Muscle of back (tissue), 3 donors: ENCODE measurements at regions not wholly inside any gene's neighbourhood (a gene's known extent, or its start where the extent isn't known, plus 50 kb on each side); places are given as distances from the start of the nearest gene placed in this dataset.

Experiments
- DNase-seq, 3 donors: peaks; one replicate each; pipeline versions ENCODE4 v3.0.0 to v3.0.0-alpha.2; 2013

DNA sequence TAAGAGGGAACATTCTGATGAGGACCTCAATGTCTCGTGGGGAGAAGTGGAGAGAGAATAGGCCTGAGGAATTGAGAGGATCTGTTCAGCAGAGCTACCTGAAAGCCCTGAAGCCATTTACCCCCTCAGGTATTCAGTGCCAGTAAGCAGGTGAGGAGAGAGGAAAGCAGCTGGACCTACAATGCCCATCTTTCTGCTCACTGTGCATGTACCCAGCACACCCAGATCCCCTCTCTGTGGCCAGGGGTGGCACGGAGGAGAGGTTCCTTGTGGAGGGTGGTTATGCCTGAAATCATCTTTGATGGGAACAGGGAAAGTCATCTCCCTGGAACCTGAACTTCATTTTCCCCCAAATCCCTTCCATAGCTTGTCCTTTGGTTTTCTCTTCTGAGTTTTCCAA, 277.8 kb upstream of the B3GAT1 start:
- no peak for DNase-seq

DNA sequence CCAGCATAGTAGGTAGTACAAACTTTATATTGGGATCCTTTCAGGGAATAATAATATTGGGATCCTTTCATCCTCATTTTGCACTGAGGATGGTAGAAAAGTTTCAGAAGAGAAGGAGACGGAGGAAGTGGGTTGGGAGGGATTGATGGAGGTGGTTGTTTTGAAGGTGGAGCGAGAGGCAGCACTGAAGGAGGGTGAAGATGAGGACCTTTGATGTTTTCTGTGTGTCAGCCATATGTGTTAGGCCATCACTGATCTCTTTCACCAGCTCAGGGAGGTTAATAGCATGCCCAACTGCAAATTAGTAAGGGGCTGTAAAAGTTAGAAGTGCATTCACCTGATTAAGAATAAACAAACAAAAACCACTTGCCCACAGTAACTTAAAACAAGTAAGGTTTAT, 275.5 kb upstream of the B3GAT1 start:
- no peak for DNase-seq

DNA sequence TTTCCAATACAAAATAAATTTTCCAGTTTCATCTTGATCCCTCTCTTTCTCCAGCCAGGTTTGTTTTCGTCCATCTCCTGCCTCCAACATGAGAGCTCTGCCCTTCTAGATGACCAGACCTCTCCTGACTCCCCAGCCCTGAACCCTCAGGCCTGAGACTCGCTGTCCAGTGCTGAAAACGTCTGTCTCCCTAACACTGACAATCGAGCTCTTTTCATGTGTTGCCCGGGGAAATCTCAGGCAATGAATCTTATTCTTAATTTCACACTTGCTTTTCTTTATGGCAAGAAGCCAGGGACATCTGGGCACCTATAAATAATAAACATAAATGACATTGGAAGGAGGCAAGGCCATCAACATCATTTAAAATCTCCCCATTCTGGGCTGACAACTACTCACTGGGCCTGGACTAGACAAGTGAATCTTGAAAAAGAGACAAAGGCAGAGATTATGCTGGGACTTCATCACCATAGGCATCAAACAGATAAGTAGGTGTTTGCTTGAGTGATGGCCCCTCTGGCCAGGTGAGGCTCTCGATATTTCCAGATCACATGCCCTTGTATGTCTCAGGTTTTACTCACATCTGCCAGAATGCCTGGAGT, 274.5 kb upstream of the B3GAT1 start:
- DNase-seq = peak in 2 of 3 donors; percentile 7 to 42

DNA sequence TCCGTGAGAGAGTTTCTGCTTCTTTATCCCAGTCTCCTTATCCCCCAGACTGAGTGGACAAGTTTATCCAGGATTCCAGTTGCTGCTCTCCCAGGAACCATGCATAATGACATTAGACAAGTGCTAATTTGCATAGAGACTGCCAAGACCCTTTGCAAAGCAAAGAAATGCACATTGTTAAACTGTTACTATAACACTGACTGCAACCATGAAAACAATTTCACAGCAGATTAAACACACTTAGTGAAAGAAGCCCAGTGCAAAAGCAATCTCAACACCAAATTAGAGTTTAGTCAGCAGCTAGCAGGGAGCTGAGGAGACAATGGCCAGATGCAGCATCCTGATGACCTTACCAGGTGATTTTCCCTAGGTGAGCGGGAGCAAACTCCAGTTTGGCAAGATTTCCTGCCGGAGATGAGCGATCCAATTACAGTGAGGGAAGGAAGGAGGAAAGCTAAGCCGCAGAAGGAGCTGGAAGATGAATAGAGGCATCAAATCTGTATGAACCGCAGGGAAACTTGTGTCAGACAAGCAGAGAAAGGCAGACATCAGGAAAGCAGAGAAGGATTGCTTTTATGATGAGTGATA, 273.8 kb upstream of the B3GAT1 start:
- DNase-seq = peak in 1 of 3 donors; percentile 21

DNA sequence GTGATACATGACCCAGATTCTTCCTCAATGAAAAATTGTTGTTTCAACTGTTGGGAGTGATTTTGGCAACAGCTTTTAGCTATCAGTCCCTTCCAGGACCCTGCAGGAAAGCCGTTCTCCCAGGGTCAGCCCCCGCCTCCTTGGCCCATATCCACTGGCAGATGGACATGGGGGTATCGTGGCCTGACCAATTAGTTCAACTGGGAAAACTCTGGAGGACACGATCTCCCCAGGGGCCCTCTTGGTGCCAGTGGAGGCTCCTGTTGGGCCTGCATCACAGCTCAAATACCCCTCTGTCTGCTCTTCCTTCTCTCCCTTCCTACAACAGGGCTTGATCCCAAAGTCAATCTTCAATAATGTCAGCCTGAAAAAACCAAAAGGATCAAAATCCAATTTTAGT, 272.5 kb upstream of the B3GAT1 start:
- DNase-seq = no peak

DNA sequence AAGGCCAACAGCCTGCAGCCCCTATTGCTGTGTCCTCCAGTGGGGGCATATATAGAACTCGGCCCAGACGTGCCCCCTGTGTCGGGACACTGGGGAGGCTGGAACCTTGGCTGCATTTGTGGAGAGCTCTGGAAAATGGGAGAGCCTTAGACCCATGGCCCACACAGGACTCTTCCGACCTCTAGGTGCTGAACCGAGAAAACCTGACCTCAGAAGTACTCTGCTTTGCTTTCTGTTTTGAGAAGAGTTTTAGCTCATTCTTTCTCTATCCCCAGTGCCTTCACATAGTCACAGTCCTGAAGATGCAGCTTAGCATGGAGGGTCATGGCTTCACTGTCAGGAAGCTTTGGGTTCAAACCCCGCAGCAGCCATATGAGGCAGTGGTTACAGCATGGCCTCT, 271.8 kb upstream of the B3GAT1 start:
- no peak for DNase-seq

DNA sequence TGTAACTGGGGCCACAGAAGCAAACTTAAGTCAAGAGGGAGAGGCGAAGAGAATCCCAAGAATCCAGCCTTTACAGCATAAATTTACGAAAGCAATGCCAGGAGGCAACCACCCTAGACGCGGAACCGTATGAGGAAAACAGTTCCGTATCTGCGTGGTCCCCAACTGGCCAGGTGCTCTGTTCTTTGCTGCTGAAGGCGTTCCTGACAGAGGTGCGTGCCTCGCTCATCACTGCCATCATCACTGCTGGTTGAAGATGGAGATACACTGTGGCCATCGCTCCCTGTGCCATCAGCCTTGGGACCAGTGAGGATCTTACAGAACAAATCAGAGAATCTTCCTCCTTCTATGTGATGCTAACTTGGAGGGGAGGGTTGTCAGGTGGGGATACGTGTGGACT, 270.5 kb upstream of the B3GAT1 start:
- DNase-seq = no peak

DNA sequence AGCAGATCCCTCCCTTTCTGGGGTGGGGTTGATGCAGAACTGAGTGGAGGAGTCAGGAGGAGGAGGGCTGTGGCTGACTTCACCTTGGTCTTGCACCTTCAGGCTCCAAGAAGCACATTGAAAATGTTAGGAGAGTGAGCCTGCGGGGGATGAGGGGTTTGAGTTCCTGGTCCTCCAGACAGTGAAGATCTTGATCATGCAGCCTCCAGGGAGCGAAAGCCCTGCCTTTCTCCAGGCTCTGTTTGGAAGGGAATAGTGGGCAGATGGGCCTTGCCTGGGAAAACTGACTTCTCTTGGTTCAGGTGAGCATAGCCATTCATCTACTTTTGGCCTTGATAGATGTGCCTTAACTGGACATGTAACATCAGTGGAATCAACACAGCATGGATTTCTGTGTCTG, 267.6 kb upstream of the B3GAT1 start:
- no peak for DNase-seq

DNA sequence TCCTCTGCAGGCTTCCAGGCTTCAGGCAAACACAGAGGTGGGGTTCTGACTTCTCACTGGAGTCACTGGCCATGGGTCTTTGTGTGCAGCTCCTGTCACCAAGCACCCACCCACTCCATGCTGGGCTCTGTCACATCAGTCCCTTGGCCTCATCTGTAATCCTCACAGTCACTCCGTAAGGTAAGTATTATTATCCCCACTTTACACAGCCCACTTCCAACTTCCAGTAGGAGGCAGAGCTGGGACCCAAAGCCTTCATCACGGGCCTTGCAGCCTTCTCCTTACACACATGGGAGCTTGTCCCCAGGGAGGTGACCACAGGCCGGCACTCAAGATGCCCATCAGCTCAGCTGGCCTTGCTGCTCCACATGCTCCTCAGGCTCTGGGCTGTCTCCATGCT, 266.7 kb upstream of the B3GAT1 start:
- no peak for DNase-seq

DNA sequence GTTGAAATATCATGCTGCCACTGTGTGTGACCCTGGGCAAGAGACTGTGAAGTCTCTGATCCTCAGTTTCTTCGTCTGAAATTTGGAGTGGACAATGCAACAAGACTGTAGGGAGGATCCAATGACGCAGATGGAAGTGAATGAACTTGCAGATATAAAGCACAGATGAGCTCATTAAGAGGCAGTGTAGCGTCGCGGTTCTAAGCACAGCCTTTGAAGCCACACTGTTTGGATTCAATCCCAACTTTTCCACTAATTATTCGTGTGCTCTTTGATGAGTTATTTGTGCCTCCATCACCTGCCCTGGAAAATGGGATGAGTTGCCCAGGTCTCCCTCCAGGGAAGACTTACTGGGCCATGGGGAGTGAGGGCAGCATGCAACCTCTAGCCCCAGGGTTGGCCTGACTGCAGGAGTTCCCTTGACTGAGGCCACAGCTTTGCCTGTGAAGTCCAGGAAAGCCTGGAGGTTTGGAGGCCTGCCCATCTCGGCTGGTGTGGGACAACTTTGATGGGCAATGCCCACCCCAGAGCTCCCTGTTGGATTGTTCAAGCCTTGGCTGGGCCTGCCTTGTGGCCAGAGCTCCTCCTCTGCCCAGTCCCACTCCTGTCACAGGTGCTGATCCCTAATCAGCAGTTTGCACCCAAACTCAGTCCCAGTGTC, 266.0 kb upstream of the B3GAT1 start:
- no peak for DNase-seq

DNA sequence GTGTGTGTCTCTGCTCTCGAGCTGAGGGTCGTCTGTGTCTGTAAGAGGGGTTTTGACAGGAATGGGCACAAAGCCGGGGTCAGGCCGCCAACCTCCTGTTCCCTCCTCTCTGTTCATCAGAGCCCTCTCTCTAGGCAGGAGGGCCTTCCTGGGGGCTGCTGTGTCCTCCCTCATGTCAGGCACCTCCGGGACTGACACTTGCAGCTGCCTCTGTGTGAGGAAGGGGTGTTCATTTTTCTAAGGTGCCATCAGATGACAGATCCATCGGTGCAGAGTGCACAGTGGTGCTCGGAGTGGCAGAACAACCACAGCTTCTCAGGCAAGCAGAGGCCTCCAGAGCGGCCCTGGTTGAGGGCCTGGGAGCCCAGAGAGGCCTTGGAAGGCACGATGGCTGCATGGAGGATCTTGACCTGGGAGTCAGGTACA, 265.4 kb upstream of the B3GAT1 start:
- no peak for DNase-seq

DNA sequence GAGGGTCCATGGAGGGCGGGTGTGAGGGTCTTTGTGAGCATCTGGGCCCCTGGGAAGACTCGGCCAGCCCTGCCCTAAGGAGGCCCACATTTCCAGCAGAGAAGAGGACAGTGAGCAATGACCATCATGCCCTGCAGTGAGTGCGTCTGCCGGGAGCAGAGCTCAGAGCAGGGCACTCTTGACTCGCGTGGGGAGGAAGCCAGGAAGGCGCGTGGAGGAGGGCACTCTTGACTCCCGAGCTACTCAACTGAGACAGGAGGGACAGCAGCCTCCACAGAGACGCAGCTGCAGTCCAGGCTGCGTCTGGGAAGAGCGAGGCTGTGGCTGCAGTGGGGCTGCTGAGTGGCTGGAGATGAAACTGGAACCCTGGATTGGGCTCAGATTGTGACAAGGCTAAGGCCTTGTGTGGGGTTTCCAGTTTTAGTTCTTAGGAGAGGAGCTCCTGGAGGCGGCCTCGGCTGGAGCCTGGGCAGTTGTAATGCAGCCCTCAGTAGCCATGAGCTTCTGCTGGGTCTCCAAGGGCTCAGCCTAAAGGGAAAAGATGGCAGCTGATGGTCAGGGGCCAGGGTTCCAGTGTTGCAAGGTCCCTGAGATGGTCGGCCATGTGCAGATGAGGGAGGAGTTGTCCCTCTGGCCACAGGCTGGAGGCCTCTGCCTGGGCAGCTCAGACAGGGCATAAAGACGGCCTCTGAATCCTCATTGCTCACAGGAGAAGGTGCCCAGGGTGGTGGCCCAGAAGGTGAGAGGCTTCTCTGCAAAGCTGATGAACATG, 264.7 kb upstream of the B3GAT1 start:
- DNase-seq = no peak

DNA sequence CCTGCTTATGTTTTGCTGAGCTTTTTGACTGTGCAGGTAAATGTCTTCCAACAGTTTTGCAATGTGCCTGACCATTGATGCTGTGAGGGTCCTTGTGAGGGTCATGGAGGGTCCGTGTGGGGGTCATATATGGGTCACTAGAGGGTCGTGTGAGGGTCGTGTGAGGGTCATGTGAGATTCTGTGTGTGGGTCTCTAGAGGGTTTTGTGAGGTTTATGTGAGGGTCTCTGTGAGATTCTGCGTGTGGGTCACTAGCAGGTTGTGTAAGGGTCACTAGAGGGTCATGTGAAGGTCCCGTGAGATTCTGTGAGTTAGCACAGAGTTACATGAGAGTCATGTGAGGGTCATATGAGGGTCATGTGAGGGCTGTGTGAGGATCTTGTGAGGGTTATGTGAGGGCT, 263.9 kb upstream of the B3GAT1 start:
- no peak for DNase-seq

DNA sequence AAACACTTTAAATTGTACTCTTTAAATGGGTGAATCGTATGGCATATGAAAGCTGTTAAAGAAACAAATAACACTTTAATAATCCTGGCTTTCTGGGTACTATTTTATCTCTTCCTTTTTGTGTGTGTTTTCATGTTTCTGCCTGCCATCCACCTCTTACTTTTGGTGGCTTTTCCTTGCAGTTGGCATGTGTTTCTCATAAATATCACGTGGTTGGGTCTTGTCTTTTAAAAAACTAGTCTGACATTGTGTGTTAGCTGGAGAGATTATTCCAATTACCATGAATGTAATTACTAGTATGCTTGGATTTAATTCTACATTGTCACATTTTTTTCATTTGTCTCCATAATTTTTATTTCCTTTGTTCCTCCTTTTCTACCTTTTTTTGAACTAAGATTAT, 262.9 kb upstream of the B3GAT1 start:
- DNase-seq = no peak

DNA sequence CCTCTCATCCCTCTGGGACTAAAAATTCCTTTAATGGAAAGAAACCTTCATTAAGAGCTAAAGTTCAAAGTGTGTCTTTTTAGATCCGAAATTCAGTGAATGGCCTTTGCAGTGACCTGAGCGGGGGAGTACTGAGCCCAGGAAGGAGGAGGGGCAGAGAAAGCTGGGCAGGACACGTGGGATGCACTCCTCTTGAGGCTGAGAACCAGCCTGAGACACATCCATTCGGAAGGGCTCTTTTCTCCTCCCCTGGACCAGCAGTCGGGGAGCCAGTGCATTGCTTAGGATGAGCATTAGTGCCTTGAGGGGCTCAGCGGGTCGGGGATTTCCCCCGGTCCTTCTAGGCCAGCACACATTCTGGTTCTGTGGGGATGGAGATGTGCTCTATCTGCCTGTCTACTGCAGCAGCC, 258.9 kb upstream of the B3GAT1 start:
- DNase-seq = no peak

DNA sequence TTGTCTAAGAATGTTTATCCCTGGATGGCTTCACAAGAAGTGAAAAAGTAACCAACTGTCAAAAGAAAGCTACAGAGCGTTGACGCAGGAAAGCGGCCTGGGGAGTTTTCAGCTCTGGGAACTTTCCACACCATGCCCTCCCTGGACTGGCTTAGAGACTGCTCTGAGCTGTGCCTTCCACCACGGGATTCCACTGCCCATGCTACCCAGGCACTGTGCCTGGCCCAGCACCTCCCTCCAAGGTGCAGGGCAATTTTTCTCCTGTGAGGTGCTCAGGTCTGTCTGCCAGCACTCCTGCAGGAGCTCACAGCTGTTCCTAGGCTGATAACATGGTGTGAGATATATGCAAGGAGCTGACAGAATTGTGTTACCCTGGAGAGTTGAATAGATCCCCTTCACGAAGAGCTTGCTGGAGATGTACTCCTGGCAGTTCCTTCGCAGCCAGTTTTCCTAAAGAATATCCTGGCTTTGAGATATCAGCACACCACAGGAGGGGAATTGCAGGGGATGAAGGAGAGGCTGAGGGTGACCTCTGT, 258.3 kb upstream of the B3GAT1 start:
- no peak for DNase-seq

DNA sequence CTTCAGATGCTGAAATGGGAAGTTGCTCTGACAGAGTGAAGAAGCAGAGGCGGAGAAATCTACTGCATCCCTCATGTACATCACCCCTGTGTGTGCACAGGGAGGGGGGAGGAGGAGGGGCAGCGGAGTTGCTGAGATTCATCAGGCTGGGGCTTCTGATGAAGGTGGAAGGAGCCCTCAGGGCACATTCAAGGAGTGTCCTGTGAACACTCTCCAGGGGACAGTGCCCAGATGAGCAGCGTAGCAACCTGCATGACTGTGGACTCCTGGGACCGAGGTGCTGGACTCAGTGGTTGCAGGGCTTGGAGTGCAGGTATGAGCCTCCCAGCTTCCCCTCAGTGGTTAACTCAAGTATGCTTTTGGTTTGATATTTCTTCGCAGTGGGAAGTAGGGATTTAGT, 257.8 kb upstream of the B3GAT1 start:
- no peak for DNase-seq

DNA sequence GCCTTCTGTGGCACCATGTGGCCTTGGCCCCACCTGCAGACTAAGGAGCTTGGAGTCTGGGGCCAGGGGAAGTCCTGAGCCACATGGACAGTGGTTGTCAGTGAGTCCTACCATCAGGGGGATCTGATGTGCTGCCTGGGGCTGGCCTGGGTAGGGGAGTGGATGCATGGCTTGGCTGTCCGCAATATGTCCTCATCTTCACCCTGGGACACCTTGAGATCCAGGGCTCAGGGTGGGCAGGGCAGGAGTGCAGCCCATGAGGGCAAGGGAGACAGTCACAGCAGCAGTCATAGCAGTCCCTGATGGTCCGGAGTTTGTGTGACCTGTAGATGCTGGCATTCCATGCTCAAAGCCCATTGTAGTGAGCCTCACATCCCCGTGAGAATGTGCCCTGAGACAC, 256.8 kb upstream of the B3GAT1 start:
- no peak for DNase-seq

DNA sequence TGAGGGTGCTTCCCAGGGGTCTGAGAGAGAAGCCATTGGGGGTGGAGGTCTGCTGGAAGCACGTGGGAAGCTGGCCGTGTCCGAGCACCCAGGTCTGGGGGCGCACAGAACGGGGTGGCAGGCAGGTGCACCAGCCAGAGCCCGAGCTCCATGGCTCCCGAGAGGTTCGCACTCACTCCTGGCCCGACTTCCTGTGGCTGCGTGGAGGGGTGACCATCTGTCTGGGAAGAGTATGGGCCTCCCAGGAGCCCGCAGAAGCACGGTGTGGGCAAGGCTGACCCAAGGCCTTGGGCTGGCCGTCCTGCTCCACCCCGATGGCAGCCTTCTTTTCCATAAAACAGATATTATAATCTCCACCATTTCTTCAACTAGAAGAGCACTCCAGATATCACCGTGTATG, 256.0 kb upstream of the B3GAT1 start:
- no peak for DNase-seq

DNA sequence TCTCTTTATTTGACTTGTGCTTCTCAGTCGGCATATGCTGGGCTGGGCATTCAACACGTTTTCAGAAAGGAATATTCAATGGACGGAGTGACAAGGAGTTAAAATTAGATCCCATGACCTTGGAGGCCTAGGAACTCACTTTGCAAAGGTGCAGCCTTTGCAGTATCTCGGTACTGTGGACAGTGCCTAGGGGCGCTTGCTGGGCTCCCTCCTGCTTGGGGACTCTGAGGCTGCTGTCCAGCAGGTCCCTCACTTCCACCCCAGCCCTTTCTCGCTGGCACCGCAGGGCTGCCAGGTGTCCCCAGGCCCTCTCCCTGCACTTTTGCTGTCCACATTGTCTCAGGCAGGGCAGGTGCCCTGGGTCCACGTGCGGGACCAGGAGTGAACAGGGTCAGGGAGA, 255.5 kb upstream of the B3GAT1 start:
- DNase-seq = no peak

DNA sequence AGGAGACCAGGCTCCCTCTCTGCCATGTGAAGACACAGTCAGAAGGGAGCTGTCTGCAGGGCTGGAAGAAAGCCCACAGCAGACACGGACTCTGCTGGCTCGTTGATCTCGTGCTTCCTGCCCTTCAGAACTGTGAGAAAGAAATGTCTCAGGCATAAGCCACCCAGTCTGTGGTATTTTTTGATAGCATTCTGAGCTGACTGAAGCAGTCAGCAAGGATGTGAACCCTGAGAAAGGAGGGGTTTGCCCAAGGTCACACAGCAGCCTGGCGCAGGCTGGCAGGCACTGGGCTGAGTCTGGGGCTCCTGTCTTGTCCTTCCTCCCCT, 255.1 kb upstream of the B3GAT1 start:
- DNase-seq = no peak

DNA sequence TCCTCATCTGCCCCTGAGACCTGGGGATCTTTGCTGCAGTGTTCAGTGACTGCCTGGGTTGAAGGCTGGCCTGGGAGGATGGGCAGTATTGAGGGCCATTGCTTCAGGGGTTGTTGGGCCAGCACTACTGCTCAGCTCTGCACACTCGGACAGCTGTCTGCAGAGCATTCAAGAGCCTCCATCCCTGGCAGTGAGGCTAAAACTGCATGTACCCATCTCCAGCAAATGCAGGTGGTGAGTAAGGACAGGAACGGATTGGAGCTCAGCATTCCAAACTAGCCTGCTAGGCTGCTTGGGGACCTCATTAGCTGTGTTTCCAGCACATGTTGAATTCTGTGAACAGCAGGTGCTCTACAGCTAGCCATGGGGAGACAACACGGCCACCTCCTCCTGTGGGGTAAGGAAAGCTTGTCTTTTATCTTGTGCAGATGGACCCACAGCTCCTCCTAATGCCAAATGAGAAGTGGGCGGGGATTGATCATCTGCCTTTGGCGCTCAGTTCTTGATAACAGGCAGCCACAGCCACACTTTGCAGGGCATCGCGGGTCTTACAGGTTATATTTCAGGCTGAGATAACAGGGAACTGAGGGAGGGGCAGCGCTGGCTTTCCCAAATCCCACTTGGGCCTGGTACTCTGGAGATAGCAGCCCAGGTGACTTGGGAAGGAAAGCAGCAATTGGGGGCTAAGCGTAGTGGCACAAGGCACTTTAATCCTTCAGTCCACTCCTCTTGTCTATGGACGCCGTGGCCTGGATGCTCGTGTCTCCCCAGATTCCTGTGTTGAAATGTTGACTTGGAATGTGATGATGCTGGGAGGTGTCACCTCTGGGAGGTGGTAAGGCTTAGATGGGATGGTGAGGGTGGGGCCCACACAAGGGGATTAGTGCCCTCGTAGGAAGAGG, 254.5 kb upstream of the B3GAT1 start:
- no peak for DNase-seq
